HepG2 (cell line): ENCODE measurements at regions not wholly inside any gene's neighbourhood (a gene's known extent, or its start where the extent isn't known, plus 50 kb on each side); places are given as distances from the start of the nearest gene placed in this dataset.

Experiments
- ARHGAP35 ChIP-seq: sonication (generic); formaldehyde crosslinking; IDR thresholded peaks from 2 replicates; pipeline ENCODE4 v1.9.0; 2022; ENCODE audit warnings: mild to moderate bottlenecking, inconsistent platforms, moderate library complexity, missing genetic modification reagents, borderline replicate concordance
- ELF3 ChIP-seq: IDR thresholded peaks from 2 replicates; pipeline ENCODE4 v1.6.1; 2016; ENCODE audit warnings: missing genetic modification reagents, missing compliant biosample characterization
- EP300 ChIP-seq, 3 experiments: sonication (generic) in 1 of 3; formaldehyde crosslinking in 1 of 3; IDR thresholded peaks; 2 replicates each; pipeline versions ENCODE4 v1.5.1 to v1.6.1; 2011 to 2020; ENCODE audit warnings: low read depth in 2 of 3, low read length in 2 of 3, borderline replicate concordance in 1 of 3, improper control_type of control experiment in 1 of 3, mild to moderate bottlenecking in 1 of 3, missing genetic modification reagents in 1 of 3, moderate library complexity in 1 of 3
- FOXC1 ChIP-seq: sonication (generic); formaldehyde crosslinking; IDR thresholded peaks from 2 replicates; pipeline ENCODE4 v1.8.0; 2022; ENCODE audit warnings: mild to moderate bottlenecking, missing genetic modification reagents, borderline replicate concordance
- SP5 ChIP-seq: IDR thresholded peaks from 2 replicates; pipeline ENCODE4 v1.6.1; 2016; ENCODE audit warnings: low read depth, borderline replicate concordance
- ZNF382 ChIP-seq: sonication (generic); formaldehyde crosslinking; IDR thresholded peaks from 2 replicates; pipeline ENCODE4 v1.5.0; 2020; ENCODE audit warnings: missing genetic modification reagents, mild to moderate bottlenecking, borderline replicate concordance
- TF ChIP-seq, protein P1 (sequence below), 2 experiments: IDR thresholded peaks; 2 replicates each; pipeline ENCODE4 v1.6.1; 2011 to 2012; ENCODE audit warnings: low read length in 2 of 2, borderline replicate concordance in 1 of 2, low read depth in 1 of 2, mild to moderate bottlenecking in 1 of 2, moderate library complexity in 1 of 2
- TF ChIP-seq, protein P2 (sequence below): sonication (generic); formaldehyde crosslinking; IDR thresholded peaks from 2 replicates; pipeline ENCODE4 v1.5.0; 2020; ENCODE audit warnings: mild to moderate bottlenecking, missing genetic modification reagents, moderate library complexity
- TF ChIP-seq, protein P3 (sequence below): sonication (generic); formaldehyde crosslinking; IDR thresholded peaks from 2 replicates; pipeline ENCODE4 v1.5.1; 2020; ENCODE audit warnings: mild to moderate bottlenecking, missing genetic modification reagents, borderline replicate concordance
- TF ChIP-seq, protein P4 (sequence below): sonication (generic); formaldehyde crosslinking; IDR thresholded peaks from 2 replicates; pipeline ENCODE4 v1.5.0; 2020; ENCODE audit warnings: mild to moderate bottlenecking, missing genetic modification reagents

- TF ChIP-seq ELF3 (CRISPR knock-in tag): no peak
- TF ChIP-seq, protein P1, sequence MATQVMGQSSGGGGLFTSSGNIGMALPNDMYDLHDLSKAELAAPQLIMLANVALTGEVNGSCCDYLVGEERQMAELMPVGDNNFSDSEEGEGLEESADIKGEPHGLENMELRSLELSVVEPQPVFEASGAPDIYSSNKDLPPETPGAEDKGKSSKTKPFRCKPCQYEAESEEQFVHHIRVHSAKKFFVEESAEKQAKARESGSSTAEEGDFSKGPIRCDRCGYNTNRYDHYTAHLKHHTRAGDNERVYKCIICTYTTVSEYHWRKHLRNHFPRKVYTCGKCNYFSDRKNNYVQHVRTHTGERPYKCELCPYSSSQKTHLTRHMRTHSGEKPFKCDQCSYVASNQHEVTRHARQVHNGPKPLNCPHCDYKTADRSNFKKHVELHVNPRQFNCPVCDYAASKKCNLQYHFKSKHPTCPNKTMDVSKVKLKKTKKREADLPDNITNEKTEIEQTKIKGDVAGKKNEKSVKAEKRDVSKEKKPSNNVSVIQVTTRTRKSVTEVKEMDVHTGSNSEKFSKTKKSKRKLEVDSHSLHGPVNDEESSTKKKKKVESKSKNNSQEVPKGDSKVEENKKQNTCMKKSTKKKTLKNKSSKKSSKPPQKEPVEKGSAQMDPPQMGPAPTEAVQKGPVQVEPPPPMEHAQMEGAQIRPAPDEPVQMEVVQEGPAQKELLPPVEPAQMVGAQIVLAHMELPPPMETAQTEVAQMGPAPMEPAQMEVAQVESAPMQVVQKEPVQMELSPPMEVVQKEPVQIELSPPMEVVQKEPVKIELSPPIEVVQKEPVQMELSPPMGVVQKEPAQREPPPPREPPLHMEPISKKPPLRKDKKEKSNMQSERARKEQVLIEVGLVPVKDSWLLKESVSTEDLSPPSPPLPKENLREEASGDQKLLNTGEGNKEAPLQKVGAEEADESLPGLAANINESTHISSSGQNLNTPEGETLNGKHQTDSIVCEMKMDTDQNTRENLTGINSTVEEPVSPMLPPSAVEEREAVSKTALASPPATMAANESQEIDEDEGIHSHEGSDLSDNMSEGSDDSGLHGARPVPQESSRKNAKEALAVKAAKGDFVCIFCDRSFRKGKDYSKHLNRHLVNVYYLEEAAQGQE (IDR thresholded peaks at IDR 0.05; ENCODE audit: borderline replicate concordance in 1 of 2, low read depth in 1 of 2, low read length in 2 of 2): no peak
- TF ChIP-seq, protein P2, sequence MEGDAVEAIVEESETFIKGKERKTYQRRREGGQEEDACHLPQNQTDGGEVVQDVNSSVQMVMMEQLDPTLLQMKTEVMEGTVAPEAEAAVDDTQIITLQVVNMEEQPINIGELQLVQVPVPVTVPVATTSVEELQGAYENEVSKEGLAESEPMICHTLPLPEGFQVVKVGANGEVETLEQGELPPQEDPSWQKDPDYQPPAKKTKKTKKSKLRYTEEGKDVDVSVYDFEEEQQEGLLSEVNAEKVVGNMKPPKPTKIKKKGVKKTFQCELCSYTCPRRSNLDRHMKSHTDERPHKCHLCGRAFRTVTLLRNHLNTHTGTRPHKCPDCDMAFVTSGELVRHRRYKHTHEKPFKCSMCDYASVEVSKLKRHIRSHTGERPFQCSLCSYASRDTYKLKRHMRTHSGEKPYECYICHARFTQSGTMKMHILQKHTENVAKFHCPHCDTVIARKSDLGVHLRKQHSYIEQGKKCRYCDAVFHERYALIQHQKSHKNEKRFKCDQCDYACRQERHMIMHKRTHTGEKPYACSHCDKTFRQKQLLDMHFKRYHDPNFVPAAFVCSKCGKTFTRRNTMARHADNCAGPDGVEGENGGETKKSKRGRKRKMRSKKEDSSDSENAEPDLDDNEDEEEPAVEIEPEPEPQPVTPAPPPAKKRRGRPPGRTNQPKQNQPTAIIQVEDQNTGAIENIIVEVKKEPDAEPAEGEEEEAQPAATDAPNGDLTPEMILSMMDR (CRISPR knock-in tag): no peak
- TF ChIP-seq EP300 (IDR thresholded peaks at IDR 0.05; ENCODE audit: low read depth in 2 of 2, low read length in 2 of 2): no peak
- no peak for TF ChIP-seq EP300 (CRISPR knock-in tag; IDR thresholded peaks at IDR 0.05; ENCODE audit: borderline replicate concordance)
- TF ChIP-seq FOXC1 (CRISPR knock-in tag): no peak
- no peak for TF ChIP-seq SP5 (CRISPR knock-in tag)
- TF ChIP-seq, protein P3, sequence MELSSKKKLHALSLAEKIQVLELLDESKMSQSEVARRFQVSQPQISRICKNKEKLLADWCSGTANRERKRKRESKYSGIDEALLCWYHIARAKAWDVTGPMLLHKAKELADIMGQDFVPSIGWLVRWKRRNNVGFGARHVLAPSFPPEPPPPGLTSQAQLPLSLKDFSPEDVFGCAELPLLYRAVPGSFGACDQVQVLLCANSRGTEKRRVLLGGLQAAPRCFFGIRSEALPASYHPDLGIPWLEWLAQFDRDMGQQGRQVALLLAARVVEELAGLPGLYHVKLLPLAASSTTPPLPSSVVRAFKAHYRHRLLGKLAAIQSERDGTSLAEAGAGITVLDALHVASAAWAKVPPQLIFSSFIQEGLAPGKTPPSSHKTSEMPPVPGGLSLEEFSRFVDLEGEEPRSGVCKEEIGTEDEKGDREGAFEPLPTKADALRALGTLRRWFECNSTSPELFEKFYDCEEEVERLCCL: no peak
- TF ChIP-seq, protein P4, sequence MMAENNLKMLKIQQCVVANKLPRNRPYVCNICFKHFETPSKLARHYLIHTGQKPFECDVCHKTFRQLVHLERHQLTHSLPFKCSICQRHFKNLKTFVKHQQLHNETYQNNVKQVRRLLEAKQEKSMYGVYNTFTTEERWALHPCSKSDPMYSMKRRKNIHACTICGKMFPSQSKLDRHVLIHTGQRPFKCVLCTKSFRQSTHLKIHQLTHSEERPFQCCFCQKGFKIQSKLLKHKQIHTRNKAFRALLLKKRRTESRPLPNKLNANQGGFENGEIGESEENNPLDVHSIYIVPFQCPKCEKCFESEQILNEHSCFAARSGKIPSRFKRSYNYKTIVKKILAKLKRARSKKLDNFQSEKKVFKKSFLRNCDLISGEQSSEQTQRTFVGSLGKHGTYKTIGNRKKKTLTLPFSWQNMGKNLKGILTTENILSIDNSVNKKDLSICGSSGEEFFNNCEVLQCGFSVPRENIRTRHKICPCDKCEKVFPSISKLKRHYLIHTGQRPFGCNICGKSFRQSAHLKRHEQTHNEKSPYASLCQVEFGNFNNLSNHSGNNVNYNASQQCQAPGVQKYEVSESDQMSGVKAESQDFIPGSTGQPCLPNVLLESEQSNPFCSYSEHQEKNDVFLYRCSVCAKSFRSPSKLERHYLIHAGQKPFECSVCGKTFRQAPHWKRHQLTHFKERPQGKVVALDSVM (CRISPR knock-in tag): no peak
- TF ChIP-seq ARHGAP35 (CRISPR knock-in tag): no peak
- TF ChIP-seq ZNF382 (CRISPR knock-in tag): no peak
Observed at GRCh38 chr4:129410115-129410514, 314.2 kb downstream of the C4orf33 start.
